NCI-H2107 treated with DMSO at 0.1 percent for 48 hours (cell line): ENCODE measurements at regions not wholly inside any gene's neighbourhood (a gene's known extent, or its start where the extent isn't known, plus 50 kb on each side); places are given as distances from the start of the nearest gene placed in this dataset.

Experiments
- DNase-seq: peaks from one replicate; lab custom pipeline; 2025; ENCODE audit not compliant: unreplicated experiment; lab: John Stamatoyannopoulos, UW

DNA sequence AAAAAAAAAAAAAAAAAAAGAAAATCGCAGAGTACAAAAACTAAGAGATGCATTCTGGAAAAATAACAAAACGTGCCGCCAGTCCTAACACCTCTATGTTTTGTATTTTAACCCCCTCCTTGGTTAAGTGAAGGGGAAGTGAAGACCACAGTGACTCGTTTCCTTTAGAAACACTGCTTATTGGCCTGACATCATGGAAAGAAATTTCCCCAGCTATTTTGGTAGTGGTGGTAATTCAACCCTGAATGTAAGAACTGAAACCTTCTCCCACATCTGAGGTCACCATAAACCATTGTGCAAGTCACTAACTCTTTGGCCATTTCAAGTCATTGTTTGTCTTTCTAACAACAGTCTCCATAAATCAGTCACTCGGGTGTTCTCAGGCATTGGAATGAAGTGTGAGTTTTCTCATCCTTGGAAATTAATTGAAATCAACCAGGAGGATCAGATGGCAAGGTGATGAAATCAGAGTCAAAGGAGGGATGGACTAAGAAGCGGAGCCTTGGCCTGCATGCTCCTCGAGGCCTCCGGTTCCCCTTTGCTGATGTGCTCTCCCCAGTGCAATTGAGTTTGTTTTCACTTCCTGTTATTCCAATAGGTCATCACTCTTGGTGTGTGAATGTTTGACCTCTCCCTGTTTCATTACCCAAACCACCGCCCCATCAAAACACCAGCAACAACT lies 443.9 kb downstream of the FGF9 start:
- no peak for DNase-seq

DNA sequence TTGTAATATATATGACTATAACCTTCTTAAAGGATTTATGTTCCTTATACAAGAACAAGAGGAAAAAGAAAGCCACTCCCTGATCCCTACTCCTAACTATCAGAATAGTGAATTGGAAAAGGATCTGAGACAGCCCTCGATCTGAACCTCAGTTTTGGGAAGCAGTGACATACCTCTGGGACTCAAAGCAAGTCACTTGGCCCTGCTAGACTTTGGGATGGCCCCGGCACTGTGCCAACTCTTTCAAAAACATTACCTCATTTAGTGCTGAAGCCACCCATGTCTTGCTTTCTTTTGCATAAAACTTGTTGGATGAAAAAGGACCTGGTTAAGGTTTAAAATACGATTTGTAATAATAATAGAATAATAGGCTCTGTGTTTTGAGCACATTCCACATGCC lies 447.3 kb downstream of the FGF9 start:
- DNase-seq: no peak

DNA sequence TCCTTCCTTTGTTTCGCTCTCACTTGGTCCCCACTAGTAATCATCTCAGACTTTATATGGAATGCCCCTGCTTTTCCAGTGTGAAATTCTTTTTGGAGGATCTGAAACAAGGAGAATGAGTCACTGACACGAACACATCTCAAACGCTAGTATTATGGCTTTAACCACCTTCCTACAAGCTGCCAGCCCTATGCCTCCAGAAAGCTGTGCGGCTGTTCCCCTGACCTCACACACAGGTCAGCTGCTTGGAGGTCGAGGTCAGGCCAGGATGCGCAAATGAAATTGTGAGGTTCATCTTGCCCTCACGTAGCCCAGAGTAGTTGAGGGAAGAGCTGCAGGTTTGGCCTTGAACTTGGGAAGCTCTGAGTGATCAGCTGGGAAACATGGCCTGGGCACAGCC lies 449.8 kb downstream of the FGF9 start:
- no peak for DNase-seq

DNA sequence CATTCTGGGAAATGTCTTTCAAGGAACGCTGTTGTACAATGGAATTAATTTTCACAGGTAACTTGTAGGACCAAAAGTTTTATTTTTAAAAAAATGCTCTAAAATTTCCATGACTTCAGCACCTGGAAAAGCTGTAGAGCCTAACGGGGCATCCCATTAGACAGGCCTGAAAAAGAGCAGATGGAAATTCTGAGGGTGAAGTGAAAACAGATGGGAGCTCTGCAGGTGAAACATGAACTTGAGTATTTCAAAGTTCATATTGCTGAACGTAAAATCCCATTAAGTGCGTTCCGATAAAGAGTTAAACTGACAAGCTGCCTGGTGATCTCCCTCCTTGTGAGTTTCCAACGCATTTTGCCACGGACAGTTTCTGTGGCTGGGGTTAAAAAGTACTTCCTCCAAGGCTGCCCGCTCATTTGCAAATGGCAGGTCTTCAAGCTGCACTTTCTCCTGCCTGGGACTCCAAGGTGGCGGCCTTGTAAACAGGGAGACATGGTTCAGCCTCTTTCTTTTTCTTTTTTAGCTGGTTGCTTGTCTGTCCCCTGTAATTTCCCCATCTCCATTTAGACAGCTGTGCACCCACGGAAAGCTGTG lies 450.4 kb downstream of the FGF9 start:
- no peak for DNase-seq

- no peak for DNase-seq
Observed at GRCh38 chr13:22126433-22127021, 455.7 kb downstream of the FGF9 start.

DNA sequence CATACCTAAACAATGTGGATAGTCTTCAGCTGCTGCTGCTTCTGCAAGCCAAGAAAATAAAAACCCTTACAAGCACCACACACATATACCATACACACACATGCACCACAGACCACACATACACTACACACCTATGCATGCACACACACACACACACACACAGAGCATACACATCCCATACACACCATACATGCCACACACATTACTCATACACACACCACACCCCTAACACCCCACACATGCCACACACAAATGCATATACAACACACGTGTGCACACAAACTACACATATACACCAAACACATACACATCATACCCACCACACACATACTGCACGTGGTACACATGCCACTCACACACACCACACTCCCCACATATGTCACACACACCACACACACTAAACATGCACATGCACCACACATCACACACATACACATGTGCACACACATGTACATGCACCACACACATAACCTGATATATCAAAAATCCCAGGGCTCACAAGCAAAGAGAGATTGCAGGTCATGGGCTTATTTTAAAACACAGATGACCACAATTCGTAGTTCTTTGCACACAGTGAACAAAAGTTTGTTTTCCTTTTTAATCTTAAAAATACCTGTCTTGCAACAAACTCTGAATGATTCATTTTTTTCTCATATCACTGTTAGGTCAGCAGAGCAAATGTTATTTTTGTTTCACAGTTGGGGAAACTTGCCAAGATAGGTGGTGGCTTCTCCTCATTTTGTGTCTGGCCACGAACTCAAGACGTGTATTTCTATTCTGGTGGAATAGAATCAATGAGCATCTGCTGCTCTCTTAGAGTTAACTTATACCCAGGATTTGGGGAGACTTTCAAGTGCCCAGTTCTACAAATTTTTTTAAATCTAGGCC lies 456.6 kb downstream of the FGF9 start:
- DNase-seq: no peak

DNA sequence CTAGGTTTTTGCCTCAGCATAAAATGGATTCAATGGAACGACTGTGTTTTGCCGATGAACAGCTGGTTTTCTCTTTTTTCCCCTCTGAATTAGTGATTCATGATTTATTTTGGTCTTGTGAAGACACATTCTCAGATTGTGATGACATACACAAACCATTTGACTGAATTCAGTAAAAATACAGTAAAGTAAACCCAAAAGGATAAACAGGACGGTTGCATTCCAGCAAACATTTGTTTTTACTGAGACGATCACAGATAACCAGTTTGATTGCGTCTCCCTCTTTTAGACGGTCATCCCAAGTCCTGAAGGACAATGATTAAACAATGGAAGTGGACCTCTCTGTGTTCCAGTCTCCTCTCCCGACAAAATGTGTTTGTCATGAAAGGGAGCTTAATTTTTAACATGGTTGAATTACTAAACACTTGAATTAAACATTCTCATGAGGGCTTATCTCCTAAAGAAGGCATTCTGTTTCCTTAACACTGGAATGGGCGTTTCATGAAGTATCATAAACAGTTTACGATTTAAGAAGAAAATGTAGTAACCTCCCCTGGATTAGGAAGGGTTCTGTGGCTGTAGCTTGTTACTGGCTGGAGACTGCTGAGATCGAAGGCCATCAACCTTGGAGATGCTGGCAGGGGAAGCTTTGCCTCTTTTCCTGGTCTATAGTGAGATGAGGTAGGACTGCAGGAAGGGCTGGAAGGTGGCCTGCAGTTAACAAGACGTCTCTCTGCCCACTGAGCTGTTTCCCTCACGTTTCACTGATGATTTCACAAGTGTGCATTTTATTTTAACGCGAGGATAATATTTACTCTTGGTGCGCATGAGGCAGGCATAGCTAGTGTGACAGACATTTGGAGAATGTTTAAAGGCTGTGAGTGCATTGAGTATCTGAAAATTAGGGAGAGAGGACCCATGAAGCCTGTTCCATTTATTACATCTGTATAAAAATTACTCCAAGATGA lies 457.9 kb downstream of the FGF9 start:
- DNase-seq: no peak

- DNase-seq: no peak
Observed at GRCh38 chr13:22130254-22130653, 459.4 kb downstream of the FGF9 start.

DNA sequence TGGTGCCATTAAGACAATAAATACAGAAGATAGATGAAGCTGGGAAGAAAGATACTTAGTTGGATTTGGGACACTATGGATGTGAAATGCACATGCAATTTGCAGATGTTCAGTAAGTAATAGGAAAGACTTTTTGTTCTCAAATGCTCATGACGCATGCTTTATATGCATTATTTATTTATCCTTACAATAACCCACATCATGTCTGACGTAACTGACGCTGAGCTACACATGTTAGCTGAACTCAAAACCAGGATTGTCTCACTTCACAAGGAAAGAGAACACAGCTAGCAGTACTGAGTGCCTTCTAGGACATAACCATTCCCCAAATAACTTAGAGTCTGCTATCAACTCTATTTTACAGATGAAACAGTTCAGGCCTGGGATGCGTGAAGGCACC lies 463.4 kb downstream of the FGF9 start:
- DNase-seq: no peak

DNA sequence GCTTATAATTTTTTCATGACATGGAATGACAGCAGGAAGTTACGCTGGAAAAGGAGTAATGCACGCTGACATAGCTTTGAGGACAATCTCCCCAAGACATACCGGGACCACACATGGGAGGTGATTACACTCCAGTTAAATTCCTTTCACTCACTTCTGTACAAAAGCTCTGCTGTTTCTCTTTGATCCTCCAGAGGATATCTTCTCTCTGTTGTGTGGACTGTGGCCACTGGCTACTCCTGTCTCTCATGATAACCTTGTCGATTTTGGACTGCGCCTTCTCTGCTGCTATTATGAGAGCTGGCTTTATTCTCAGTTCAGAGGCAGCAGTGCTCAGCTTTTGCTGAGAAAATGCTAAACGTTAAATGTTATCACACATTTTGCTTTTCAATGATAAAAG lies 464.6 kb downstream of the FGF9 start:
- DNase-seq: no peak

DNA sequence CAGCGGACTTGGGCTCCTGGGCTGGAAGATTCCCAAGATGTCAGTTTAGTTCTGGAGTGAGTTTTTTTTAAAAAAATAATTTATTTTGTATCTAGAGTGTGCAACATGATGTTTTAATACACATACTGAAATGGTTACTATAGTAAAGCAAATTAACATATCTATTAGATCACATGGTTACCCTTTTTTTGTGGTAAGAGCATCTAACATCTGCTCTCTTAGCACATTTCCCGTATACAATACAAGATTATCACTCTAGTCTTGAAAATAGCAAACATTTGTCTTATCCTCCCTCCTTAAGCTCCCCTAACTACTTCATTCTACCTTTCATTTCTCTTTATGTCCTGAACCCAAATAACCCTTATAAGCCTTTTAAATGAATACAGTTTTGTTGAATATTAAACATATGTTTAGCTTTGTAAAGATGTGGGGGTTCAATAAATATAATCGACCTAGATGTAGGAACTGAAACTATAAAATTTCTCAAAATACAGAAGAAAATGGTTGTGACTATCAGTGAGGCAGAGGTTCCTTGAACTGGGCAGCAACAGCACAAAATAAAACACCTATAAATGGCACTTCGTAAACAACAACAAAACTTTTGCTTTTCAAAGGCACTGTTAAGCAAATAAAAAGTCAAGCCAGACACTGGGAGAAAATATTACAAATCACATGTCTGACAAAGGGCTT lies 466.6 kb downstream of the FGF9 start:
- no peak for DNase-seq

DNA sequence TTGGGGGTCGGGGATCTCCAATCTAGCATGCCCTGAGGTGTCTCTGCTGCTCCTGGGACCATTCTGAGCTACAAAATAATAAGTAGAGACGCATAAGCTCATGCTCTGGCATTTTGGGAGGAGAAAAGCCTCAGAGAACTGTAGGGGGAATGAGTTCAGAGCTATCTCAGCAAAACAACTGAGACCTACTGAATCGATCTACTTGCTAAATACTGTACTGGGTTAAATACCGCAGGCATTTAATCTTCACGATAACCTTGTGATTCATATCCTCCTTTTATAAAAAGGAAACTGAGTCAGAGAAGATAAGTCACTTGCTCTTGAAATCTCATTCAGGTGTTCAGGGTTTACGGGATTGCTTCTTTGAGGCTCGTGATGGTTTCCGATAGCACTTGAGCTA lies 468.1 kb downstream of the FGF9 start:
- no peak for DNase-seq

DNA sequence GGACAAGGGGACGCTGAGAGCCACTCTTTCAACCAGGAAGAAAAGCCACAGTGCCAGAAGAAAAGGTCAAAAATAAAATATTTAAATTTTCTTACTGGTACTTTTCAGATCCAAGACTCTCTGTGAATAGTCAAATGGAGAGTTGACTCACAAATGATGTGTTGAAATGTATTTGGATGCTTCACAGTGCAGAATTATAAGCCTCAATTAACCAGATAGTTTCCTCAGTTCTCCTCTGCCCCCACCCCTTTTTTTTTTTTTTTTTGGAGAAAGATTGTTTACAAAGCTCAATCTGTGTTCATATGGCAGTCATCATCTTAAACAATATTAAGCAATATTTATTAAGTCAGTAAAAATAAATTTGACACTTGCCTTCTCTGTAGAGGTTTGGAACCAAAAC lies 470.8 kb downstream of the FGF9 start:
- DNase-seq: no peak

DNA sequence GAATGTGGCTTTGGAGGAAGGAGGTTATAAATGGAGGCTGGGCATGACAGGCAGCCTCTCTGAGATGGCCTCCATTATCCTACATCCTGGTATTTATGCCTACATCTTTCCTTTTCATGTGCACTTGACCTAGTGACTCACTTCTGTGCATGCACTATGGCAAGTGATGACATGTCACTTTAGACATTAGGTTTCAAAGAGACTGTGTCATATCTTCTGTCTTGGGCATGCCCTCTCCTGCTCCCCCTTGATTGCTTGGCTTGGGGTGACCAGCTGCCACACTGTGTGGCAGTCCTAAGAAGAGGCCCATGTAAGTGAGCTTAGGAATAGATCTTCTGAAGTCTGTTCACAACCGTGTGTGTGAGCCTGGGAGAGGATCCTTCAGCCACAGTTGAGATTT lies 472.8 kb downstream of the FGF9 start:
- DNase-seq: no peak

DNA sequence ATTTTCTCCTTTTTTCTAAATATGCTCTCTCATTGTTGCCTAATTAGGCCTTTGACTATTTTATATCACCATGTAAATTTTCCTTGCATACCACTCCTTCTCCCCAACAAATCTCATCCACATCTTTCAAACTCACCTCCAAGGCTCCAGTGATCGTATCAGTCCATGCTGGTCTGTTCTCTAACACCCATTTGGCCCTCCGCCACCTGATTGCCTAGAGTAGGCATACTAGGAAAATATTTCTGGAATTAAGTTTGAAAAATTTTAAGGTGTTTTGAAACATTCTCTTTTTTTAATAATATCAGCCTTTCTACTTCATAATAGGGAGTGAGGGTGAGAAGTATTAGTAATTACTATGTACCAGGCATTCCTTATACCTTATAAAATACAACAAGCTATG lies 473.9 kb downstream of the FGF9 start:
- DNase-seq: no peak

DNA sequence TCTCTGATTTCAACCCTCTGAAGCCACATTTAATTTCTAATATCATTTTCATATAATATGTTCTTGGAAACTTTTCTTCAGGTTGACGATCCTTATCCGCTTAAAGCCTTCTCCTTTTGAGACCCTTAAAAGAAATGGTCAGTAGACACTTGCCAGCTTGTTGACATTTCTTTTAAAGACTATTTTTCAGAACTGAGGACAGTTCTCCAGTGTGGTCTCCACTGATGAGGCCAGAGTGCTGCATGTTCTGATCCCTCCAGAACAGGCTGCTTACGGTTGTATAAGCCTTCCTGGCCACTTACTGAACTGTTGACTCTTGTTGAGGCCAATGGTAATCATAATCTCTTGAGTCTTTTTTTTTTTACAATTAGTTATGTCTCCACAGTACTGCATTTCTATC lies 477.3 kb downstream of the FGF9 start:
- no peak for DNase-seq

DNA sequence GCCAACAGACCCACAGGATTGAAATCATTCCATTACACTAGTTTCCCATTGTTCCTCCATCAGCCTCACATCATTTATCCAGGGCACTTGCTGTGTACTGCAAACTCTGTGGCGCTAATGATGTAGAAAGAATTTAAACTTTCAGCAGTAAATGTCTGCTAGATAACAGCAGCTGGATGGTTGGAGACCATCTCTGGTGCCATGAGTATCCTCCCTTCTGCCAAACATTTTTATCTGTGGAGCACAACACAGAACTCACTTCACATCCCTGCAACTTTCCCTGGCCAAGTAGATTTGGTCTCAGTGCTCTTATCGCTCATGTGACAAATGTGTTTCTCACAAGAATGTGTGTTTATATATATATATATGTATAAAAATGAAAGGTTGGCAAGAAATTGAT lies 481.9 kb downstream of the FGF9 start:
- no peak for DNase-seq

- DNase-seq: no peak
Observed at GRCh38 chr13:22154041-22154440, 483.2 kb downstream of the FGF9 start.

- no peak for DNase-seq
Observed at GRCh38 chr13:22161871-22162270, 491.0 kb downstream of the FGF9 start.

- DNase-seq: no peak
Observed at GRCh38 chr13:22162889-22163288, 492.0 kb downstream of the FGF9 start.
